Stromal cell of bone marrow (primary cell): ENCODE measurements at regions not wholly inside any gene's neighbourhood (a gene's known extent, or its start where the extent isn't known, plus 50 kb on each side); places are given as distances from the start of the nearest gene placed in this dataset.

ENCODE experiments used
- DNase-seq: peaks from one replicate; pipeline ENCODE4 v3.0.0-alpha.2; 2012; ENCODE audit warnings: low read depth

DNA sequence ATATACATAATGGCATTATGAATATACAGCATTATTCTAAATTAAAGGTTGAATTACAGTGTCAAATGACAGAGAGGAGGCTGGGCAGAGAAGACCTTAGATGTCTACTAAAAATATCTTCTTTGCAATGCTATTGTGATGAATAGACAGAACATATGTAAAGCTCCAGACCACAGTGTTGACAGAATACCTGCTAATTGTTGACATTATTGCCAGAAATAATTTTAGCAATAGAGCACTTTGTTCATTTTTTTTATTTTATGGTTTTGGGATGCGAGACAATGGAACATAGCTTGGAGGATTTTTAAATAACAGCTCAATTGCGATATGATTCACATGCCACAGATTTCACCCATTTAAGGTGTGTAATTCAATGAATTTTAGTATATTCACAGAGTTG is 508.8 kb downstream of the PSAT1 start:
- no peak for DNase-seq

DNA sequence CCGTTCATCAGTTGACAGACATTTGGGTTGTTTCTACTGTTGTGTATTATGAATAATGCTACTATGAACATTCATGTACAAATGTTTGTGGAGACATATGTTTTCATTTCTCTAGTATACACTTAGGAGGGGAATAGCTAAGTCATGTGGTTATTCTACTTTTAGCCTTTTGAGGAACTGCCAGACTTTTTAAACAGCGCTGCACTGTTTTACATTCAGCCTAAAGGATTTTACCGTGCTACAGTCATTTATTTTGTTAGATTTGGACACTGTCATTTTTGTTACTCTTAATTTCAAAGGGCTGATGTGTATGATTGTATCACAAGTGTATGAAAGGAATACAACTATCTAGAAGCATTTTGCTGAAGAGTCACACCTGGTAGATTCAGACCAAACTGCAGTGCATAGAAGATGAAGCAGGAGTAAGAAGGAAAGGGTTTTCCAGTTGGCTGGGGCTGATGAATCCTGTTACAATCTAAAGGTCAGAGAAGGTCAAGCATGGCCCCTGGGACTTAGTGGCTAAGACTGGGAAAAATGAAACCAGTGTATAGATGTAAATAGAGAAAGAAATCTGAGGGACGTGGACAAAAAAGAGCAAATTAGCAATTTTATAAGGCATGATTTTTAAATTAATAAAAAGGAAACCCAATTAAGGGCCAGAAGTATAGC is 509.7 kb downstream of the PSAT1 start:
- peak; percentile 13 for DNase-seq

- no peak for DNase-seq
These were observed 510.4 kb downstream of the PSAT1 start for GRCh38 chr9:78807286-78807685.

GRCh38 chr9:78808048-78808447 is 511.1 kb downstream of the PSAT1 start:
- no peak for DNase-seq

DNA sequence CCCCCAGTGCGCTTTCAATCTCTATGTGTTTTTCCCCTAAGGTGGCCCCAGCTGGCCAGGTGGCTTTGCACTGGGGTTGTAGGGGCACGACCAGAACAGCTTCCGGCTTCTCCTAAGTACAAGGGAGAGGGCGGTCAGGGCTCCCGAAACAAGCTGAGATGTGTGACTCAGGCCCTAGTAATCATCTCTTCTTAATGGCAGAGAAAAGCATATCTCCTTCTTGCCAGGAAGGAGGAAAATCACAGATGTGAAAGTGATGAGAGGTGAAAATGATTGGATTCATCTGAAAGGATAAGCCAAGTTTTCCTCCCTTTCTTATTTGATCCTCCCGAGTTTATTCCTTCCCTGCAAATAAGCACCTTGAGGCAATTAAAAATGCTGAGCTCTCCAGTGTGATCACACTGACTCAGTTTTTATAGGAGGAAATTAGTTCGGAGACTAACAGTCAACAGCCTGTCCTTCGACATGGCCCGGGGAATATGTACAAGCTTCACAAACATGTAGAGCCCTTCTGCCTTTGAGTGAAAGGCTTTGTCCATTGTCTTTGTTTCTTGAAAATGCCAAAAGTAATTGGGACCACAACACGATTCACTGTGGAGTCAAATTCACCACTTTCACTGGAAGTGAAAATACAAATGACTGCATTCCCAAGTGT is 514.8 kb downstream of the PSAT1 start:
- peak; percentile 17 for DNase-seq

GRCh38 chr9:78812665-78813064 is 515.7 kb downstream of the PSAT1 start:
- no peak for DNase-seq

- no peak for DNase-seq
These were observed 516.8 kb downstream of the PSAT1 start for GRCh38 chr9:78813602-78814180.

GRCh38 chr9:78821126-78821822 is 524.3 kb downstream of the PSAT1 start:
- DNase-seq = peak; percentile 11

- no peak for DNase-seq
These were observed 529.6 kb downstream of the PSAT1 start for GRCh38 chr9:78826527-78826926.

DNA sequence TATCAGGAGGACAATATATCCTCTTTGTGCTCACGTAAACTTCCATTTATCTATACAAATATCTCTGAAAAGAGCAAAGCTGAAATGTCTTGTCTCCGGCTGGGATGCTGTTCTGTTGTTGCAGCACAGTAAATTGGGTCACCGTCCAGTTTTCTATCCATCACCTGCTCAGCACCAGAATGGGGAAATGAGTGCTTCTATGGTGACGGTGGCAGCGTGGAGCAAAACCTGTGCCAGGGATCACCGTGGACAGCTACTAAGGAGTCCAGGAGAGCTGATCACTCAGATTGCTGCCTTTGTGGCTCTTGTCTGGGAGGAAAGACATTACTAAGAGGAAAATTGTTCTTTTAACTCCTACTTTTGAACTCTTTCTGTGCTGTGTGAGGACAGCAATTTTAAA is 531.6 kb downstream of the PSAT1 start:
- DNase-seq = no peak

DNA sequence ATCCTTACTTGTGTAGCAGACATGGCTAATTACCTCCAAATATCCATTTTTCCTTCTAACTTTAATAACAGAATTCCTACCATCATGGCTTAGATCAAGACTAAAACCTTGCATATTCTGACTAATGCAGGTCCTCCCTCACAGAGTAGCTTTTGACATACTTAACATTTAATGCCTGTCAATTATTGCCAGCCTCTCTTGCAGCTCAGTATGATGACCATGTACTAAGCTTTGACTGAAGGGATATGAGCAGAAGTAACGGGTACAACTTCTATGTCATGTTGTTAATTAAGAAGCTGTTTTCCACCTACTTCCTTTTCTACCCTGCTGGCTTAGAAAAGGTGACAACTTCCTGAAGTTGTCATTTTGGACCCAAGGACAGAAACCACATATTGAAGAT is 533.4 kb downstream of the PSAT1 start:
- no peak for DNase-seq

- DNase-seq = no peak
These were observed 534.8 kb downstream of the PSAT1 start for GRCh38 chr9:78831726-78832125.

DNA sequence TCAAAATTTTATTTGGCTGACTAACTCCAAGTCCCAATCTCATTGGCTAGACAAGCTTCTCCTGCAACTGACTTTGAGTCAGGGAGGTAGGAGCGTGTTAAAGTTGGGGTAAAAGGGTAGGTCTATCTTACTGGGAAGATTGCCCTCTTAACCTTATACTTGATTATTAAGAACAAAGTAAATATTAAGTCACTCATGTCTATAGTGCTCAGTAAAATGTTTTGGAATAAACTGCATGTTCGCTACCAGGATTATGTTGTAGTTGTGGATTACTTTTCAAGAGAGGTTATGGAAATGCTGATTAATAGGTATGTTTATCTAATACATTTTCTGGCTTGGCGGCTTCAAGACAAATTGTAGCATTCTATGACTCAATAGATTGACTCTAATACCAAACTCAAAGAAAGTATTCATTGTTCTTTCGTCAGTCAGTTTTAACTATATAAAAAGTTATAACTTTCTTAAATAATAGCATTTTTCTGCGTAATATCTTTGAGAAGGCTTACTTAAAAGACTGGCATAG is 539.1 kb downstream of the PSAT1 start:
- no peak for DNase-seq

DNA sequence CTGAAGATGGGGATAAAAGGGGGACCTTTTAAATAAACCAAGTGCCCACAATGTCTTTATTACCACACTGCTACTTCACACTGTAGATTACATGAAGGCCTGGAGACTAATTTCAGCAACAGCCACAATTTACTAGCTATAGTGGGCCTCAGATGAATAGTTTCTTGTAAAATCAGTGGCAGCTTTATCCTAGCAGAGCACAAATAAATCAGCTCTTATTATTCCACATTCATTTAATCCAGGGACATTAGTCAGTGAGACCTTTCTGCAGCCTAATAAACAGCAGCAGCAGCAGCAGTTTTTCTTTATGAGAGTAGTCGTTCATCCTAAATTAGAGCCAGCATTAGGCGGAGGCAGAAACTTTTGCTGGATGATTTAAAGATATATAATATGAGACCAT is 542.3 kb downstream of the PSAT1 start:
- no peak for DNase-seq

- DNase-seq = no peak
These were observed 551.1 kb downstream of the PSAT1 start for GRCh38 chr9:78848061-78848460.

DNA sequence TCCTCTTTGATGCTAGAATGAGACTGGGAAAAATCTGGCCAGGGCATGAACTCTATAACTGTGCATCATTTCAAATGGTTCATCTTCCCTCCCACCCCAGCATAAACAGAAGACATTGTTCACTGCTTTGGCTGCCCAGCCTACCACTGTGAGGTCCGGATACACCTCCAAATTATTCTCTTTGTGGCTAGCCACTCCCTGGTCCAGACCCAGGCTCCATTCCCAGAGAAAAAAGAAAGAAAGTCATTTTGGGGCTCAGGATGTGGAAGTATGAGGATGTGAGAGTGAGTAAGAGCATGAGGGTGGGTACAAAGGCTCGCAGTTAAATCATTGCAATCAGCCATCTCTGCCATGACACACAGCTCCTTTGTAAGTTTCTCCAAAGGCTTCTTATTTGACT is 559.2 kb downstream of the PSAT1 start:
- no peak for DNase-seq

- DNase-seq = no peak
These were observed 559.9 kb downstream of the PSAT1 start for GRCh38 chr9:78856781-78857180.

DNA sequence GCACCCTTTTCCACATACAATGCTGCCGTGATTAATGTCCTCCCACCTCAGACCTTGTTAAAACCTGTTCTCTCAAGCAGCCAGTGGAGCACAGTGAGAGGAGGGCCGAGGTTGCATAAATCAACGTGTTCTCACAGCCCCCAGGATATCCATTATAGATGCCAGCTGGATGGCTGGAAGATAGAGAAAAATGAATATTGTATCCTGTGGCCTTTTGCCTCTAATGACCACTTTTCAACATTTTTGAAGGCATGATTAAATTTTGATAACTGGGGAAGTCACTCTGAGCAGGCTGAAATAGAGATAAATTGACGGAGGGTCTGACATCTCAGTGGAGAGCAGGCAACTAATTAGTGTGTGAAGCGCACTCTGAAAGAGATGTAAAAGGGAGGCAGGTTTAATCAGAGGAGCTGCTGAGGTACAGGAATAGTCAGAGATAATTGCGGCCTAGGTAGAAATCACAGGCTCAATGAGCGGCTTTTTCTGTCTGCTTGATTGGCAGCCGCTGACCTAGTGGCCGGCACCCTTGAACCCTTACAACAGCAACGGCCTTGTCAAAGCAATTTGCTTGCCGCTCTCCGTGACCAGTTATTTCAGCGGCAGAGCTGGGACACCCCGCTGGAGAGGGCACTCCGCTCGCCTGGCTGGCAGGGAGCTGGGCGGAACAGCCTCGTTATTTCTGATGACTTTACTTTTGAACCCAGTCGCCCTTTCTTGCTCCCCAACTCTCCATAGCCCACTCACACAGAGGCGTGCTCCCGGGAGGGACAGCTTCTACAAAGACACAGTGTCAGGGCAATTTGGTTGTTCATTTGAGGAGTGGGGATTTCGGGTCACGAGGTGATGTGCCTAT is 560.7 kb downstream of the PSAT1 start:
- DNase-seq = no peak

GRCh38 chr9:78858266-78858665 is 561.3 kb downstream of the PSAT1 start:
- no peak for DNase-seq

DNA sequence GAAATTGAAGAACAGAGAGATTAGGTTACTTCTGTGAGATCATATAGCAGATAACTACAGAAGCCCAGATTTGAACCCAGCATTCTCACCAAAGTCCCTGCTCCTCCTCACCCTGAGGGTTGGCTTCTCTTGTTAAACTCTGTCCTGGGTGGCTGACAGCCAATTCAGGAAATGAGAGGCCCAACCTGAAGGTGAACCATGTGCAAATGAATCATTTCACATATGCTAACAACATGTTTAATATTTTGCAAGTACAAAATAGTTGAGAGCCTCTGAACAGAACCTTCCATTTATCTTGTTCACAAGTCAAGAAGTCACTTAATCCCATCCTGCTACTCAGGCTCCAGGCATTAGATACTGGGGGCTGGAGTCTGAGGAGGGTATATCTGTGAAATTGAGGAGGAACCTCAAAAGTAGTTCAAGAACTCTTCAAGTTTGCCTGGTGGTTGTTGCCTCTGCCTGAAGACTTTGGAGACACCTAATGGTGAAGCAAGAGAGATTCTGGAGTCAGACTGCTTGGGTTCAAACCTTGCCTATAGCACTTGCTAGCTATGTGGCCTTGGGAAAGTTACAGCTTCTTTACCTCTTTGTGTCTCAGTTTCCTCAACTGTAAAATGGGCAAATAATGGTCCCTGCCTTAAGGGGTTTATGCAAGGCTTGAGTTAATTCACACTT is 564.0 kb downstream of the PSAT1 start:
- DNase-seq = no peak

DNA sequence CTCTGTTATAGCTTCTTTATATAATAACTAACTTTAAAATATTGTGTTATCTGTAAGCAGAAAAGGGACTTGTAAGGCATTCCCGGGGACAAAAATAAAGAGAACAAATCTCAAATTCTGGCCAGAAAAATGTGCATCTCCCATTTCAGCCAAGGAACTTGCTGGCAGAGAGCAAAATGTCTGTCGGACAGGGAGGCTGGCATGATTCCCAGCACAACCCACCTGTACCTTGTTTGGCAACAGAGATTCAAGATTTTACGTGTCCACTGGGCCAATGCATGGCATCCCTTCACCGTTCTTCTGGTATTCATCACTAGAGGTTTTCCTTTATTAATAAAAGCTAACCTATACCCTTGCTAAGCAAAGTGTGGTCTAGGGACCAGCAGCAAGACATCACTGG is 566.6 kb downstream of the PSAT1 start:
- no peak for DNase-seq
